Psoas muscle (tissue), 7 donors: ENCODE measurements at regions not wholly inside any gene's neighbourhood (a gene's known extent, or its start where the extent isn't known, plus 50 kb on each side); places are given as distances from the start of the nearest gene placed in this dataset.
"Not testable (repeated sequence)": the region's sequence is repeated elsewhere in the genome, so short reads cannot be mapped to it uniquely, and the experiment has no call there.

ENCODE experiments used
- ATAC-seq, 4 donors: fragments of 200-7000 bp; cut with Tn5 transposase; one replicate each; pipeline ENCODE4 v1.9.1; 2020; ENCODE audit warnings: moderate library complexity in 3 of 4, mild to moderate bottlenecking in 2 of 4
- DNase-seq, 2 donors: peaks; one replicate each; pipeline ENCODE4 v3.0.0-alpha.2; 2020
- H3K27ac ChIP-seq: fragments of 200-600 bp; one replicate; pipeline ENCODE4 v1.8.0; 2022
- H3K27me3 ChIP-seq, 3 donors: fragments of 200-600 bp in 1 of 3; one replicate each; pipeline versions ENCODE4 v1.6.1 to v1.8.0; 2013 to 2022; ENCODE audit warnings: low read length in 2 of 3, mild to moderate bottlenecking in 2 of 3, moderate library complexity in 1 of 3; ENCODE audit not compliant: insufficient read depth in 3 of 3
- H3K36me3 ChIP-seq, 2 donors: fragments of 200-600 bp in 1 of 2; one replicate each; pipeline versions ENCODE4 v1.6.1 to v1.8.0; 2013 to 2022; ENCODE audit warnings: low read depth in 1 of 2, mild to moderate bottlenecking in 1 of 2, moderate library complexity in 1 of 2; ENCODE audit not compliant: insufficient read depth in 1 of 2
- H3K4me1 ChIP-seq: fragments of 200-600 bp; one replicate; pipeline ENCODE4 v1.8.0; 2022
- H3K4me3 ChIP-seq: fragments of 200-600 bp; one replicate; pipeline ENCODE4 v1.8.0; 2022; ENCODE audit warnings: mild to moderate bottlenecking
- H3K9me3 ChIP-seq: fragments of 200-600 bp; one replicate; pipeline ENCODE4 v1.8.0; 2022
- CTCF ChIP-seq: fragments of 200-600 bp; IDR thresholded peaks from one replicate; pipeline ENCODE4 v1.8.0; 2022; ENCODE audit warnings: antibody characterized with exemption
- WGBS, 3 donors: extraction: QIAGEN DNeasy Blood & Tissue Kit; methylation state at CpG; one replicate each; pipeline versions ENCODE4 v1.1.6 to v1.1.7; 2013; 5-methylcytosine and 5-hydroxymethylcytosine counted together
- intact Hi-C, 2 donors: fragments of 100-400 bp; cut with DNase I; formaldehyde crosslinking; loops; one replicate each; pipeline versions ENCODE4 v1.11.0 to v1.14.2; 2022
- donor health status: healthy with polysubstance abuse.
- donor health status: DM: no; HTN: no; CAD: no; lungs with moderate emphysema.
- donor health status: Bipolar disorder and iron deficiency.
- donor health status: healthy.
- donor health status: DM: yes; HTN: yes; CAD: no.
- donor health status: DM: no; HTN: no; CAD: no.
- donor health status: DM: yes; HTN: yes; CAD: no.

GRCh38 chr15:77936567-77936966, 140.9 kb downstream of the TBC1D2B start:
- intact Hi-C loops, DNase-seq, H3K27me3 ChIP-seq, H3K27ac ChIP-seq, H3K9me3 ChIP-seq, H3K4me1 ChIP-seq, H3K4me3 ChIP-seq, ATAC-seq, H3K36me3 ChIP-seq: not testable (repeated sequence)

GRCh38 chr15:77934516-77934915, 143.0 kb downstream of the TBC1D2B start:
- H3K4me1 ChIP-seq, H3K9me3 ChIP-seq, H3K4me3 ChIP-seq, ATAC-seq, H3K36me3 ChIP-seq, H3K27ac ChIP-seq, H3K27me3 ChIP-seq, DNase-seq, intact Hi-C loops: not testable (repeated sequence)
- 89 to 94% (median 93%) methylated on average over 4 to 6 of the region's 6 CpGs for WGBS, 3 donors

- WGBS, 3 donors, result 0 to 52% (median 48%) methylated on average over 1 to 3 of the region's 4 CpGs
- H3K4me1 ChIP-seq, H3K4me3 ChIP-seq, DNase-seq, H3K27me3 ChIP-seq, H3K36me3 ChIP-seq, ATAC-seq, intact Hi-C loops, H3K9me3 ChIP-seq, H3K27ac ChIP-seq: not testable (repeated sequence)
Observed at GRCh38 chr15:77930907-77931306, 146.6 kb downstream of the TBC1D2B start.

GRCh38 chr15:77930490-77930889, 147.0 kb downstream of the TBC1D2B start:
- 28 to 35% (median 29%) methylated on average over 3 of the region's 3 CpGs for WGBS, 3 donors
- H3K4me1 ChIP-seq, H3K4me3 ChIP-seq, H3K27me3 ChIP-seq, H3K27ac ChIP-seq, ATAC-seq, H3K9me3 ChIP-seq, H3K36me3 ChIP-seq, intact Hi-C loops, DNase-seq: not testable (repeated sequence)

- WGBS, 3 donors, result 87 to 92% (median 89%) methylated on average over 10 to 11 of the region's 11 CpGs
- H3K4me1 ChIP-seq, intact Hi-C loops, H3K27ac ChIP-seq, ATAC-seq, H3K4me3 ChIP-seq, H3K36me3 ChIP-seq, H3K27me3 ChIP-seq, H3K9me3 ChIP-seq, DNase-seq: not testable (repeated sequence)
Observed at GRCh38 chr15:77926789-77927188, 150.7 kb downstream of the TBC1D2B start.

- DNase-seq, H3K36me3 ChIP-seq, intact Hi-C loops, H3K4me3 ChIP-seq, H3K4me1 ChIP-seq, H3K27me3 ChIP-seq, H3K27ac ChIP-seq, H3K9me3 ChIP-seq, ATAC-seq: not testable (repeated sequence)
- 85 to 92% (median 89%) methylated on average over 9 of the region's 10 CpGs for WGBS, 3 donors
Observed at GRCh38 chr15:77926296-77926695, 151.2 kb downstream of the TBC1D2B start.

- H3K27me3 ChIP-seq, H3K9me3 ChIP-seq, ATAC-seq, H3K27ac ChIP-seq, DNase-seq, H3K4me3 ChIP-seq, H3K4me1 ChIP-seq, intact Hi-C loops, H3K36me3 ChIP-seq: not testable (repeated sequence)
- 52 to 61% (median 56%) methylated on average over 1 of the region's 1 CpG for WGBS, 3 donors
Observed at GRCh38 chr15:77925101-77925500, 152.4 kb downstream of the TBC1D2B start.

- Histone ChIP-seq H3K4me3 (no peak overlapping the region), H3K36me3 (no peaks in the 10 kb centered on the region), H3K4me1 (no peaks in the 10 kb centered on the region), H3K9me3 (no peaks in the 10 kb centered on the region), H3K27me3 (no peaks in the 10 kb centered on the region), H3K27ac (no peak overlapping the region)
- no peak for TF ChIP-seq CTCF
- ATAC-seq (no peak), DNase-seq (no peak)
- WGBS, 3 donors, result 80 to 84% (median 81%) methylated on average over 3 to 4 of the region's 4 CpGs
- intact Hi-C loops, result no loop called here
Observed at GRCh38 chr15:77921664-77922063, 155.8 kb downstream of the TBC1D2B start.

GRCh38 chr15:77916966-77917635, 160.4 kb downstream of the TBC1D2B start:
- H3K36me3 ChIP-seq, H3K27me3 ChIP-seq, DNase-seq, ATAC-seq, H3K9me3 ChIP-seq, H3K4me3 ChIP-seq, intact Hi-C loops, H3K27ac ChIP-seq, H3K4me1 ChIP-seq: not testable (repeated sequence)
- 69 to 82% (median 71%) methylated on average over 7 to 8 of the region's 11 CpGs for WGBS, 3 donors

GRCh38 chr15:77915961-77916330, 161.6 kb downstream of the TBC1D2B start:
- H3K4me3 ChIP-seq, H3K4me1 ChIP-seq, H3K27ac ChIP-seq, H3K27me3 ChIP-seq, H3K9me3 ChIP-seq, H3K36me3 ChIP-seq, intact Hi-C loops, ATAC-seq: not testable (repeated sequence)
- 85 to 93% (median 88%) methylated on average over 5 to 6 of the region's 6 CpGs for WGBS, 3 donors
- DNase-seq, result peak in 1 of 2 donors; percentile 39
